Caco-2 (cell line): ENCODE measurements at regions not wholly inside any gene's neighbourhood (a gene's known extent, or its start where the extent isn't known, plus 50 kb on each side); places are given as distances from the start of the nearest gene placed in this dataset.
"Not testable (repeated sequence)": the region's sequence is repeated elsewhere in the genome, so short reads cannot be mapped to it uniquely, and the experiment has no call there.

ENCODE experiments used
- BruUV-seq: library from RNA; stranded (reverse); fragments of 400-500 nt; replicated peaks from 2 replicates; lab custom pipeline; 2021; lab: Mats Ljungman, UMichigan
- CTCF ChIA-PET: fragments of 300-600 bp; sonication (Branson Sonifier 250); formaldehyde crosslinking; loops from one replicate; lab custom pipeline; 2022; ENCODE audit warnings: antibody characterized with exemption; lab: Charles Lee
- POLR2A ChIA-PET: fragments of 300-600 bp; sonication (Branson Sonifier 250); formaldehyde crosslinking; loops from one replicate; lab custom pipeline; 2022; ENCODE audit warnings: antibody characterized with exemption; lab: Charles Lee
- DNase-seq, 2 experiments: peaks; one replicate each; pipeline versions ENCODE4 v3.0.0 to v3.0.0-alpha.2; 2020 to 2022
- H3K27me3 ChIP-seq: replicated peaks from 2 replicates; pipeline ENCODE4 v1.6.0; 2011; ENCODE audit warnings: low read length; ENCODE audit not compliant: control insufficient read depth, insufficient read depth
- H3K36me3 ChIP-seq: 2 replicates; pipeline ENCODE4 v1.5.1; 2011; ENCODE audit warnings: low read length; ENCODE audit not compliant: control insufficient read depth, insufficient read depth
- H3K4me1 ChIP-seq: fragments of 250-450 bp; sonication (Bioruptor Pico); 2 replicates; pipeline ENCODE4 v1.5.1; 2020; ENCODE audit warnings: mild to moderate bottlenecking
- H3K4me3 ChIP-seq: 2 replicates; pipeline ENCODE4 v1.5.1; 2011; ENCODE audit warnings: low read depth, mild to moderate bottlenecking, control low read depth, low read length
- H3K9me3 ChIP-seq: fragments of 250-450 bp; sonication (Bioruptor Pico); 2 replicates; pipeline ENCODE4 v1.5.1; 2020; ENCODE audit warnings: mild to moderate bottlenecking, moderate library complexity
- H3K27ac Mint-ChIP-seq: one replicate; pipeline ENCODE4 v1.8.0; 2022; ENCODE audit warnings: mixed read lengths; ENCODE audit not compliant: unreplicated experiment
- H3K27me3 Mint-ChIP-seq: one replicate; pipeline ENCODE4 v1.8.0; 2022; ENCODE audit warnings: mixed read lengths; ENCODE audit not compliant: insufficient read depth, unreplicated experiment
- H3K36me3 Mint-ChIP-seq: one replicate; pipeline ENCODE4 v1.8.0; 2022; ENCODE audit warnings: mild to moderate bottlenecking, mixed read lengths; ENCODE audit not compliant: insufficient read depth, unreplicated experiment
- H3K4me1 Mint-ChIP-seq: one replicate; pipeline ENCODE4 v1.8.0; 2022; ENCODE audit warnings: low read depth, mixed read lengths; ENCODE audit not compliant: unreplicated experiment
- H3K4me3 Mint-ChIP-seq: one replicate; pipeline ENCODE4 v1.8.0; 2022; ENCODE audit warnings: mild to moderate bottlenecking, moderate library complexity, mixed read lengths; ENCODE audit not compliant: unreplicated experiment
- H3K9me3 Mint-ChIP-seq: one replicate; pipeline ENCODE4 v1.8.0; 2022; ENCODE audit warnings: mixed read lengths; ENCODE audit not compliant: unreplicated experiment
- intact Hi-C: fragments of 100-400 bp; cut with micrococcal nuclease; formaldehyde crosslinking; loops from one replicate; pipeline ENCODE4 v1.10.0; 2022; ENCODE audit not compliant: unreplicated experiment
- TF ChIP-seq, protein P1 (sequence below), 2 experiments: fragments of 200-600 bp in 1 of 2; IDR thresholded peaks; 1 replicate in 1 of 2; 2 replicates in 1 of 2; pipeline versions ENCODE4 v1.5.1 to v1.8.0; 2011 to 2022; ENCODE audit warnings: antibody characterized with exemption in 1 of 2, control low read depth in 1 of 2, inconsistent platforms in 1 of 2, low read depth in 1 of 2, low read length in 1 of 2, mild to moderate bottlenecking in 1 of 2, moderate library complexity in 1 of 2; ENCODE audit not compliant: insufficient read depth in 1 of 2, severe bottlenecking in 1 of 2, unreplicated experiment in 1 of 2

DNA sequence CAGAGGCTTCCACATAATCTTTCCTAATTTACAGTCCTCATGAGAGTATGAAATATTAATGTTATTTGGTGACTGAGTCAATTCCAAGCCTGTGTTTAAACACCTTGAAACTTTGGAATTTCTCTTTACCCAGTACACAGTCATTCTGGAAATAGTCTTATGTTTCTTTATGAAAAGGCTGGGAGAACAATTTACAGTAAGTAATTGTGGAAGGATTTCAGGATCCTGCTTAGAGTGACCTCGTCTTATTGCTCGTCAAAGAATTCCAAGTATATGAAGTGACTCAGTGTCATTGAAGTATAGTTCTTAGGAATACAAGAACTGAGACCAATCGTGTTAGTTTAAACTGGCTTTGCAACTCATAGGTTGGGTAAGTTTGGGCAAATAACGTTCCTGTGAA lies 634.2 kb downstream of the SLC16A7 start:
- H3K27ac Mint-ChIP-seq = no peak overlapping the region
- no peak overlapping the region for H3K4me3 ChIP-seq
- peaks cover 10% of the 10 kb centered on the region for H3K9me3 Mint-ChIP-seq
- no peaks in the 10 kb centered on the region for H3K36me3 ChIP-seq
- DNase-seq = no peak
- intact Hi-C loops = no loop called here
- TF ChIP-seq, protein P1, sequence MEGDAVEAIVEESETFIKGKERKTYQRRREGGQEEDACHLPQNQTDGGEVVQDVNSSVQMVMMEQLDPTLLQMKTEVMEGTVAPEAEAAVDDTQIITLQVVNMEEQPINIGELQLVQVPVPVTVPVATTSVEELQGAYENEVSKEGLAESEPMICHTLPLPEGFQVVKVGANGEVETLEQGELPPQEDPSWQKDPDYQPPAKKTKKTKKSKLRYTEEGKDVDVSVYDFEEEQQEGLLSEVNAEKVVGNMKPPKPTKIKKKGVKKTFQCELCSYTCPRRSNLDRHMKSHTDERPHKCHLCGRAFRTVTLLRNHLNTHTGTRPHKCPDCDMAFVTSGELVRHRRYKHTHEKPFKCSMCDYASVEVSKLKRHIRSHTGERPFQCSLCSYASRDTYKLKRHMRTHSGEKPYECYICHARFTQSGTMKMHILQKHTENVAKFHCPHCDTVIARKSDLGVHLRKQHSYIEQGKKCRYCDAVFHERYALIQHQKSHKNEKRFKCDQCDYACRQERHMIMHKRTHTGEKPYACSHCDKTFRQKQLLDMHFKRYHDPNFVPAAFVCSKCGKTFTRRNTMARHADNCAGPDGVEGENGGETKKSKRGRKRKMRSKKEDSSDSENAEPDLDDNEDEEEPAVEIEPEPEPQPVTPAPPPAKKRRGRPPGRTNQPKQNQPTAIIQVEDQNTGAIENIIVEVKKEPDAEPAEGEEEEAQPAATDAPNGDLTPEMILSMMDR (IDR thresholded peaks at IDR 0.05; ENCODE audit: insufficient read depth in 1 of 2, low read depth in 1 of 2, low read length in 1 of 2, severe bottlenecking in 1 of 2, unreplicated experiment in 1 of 2) = no peak
- CTCF ChIA-PET = no interaction called here
- H3K4me1 ChIP-seq = peaks cover 3% of the 10 kb centered on the region; the same call in 1 of the 2 replicates
- H3K4me3 Mint-ChIP-seq = no peak overlapping the region
- no TSS peak for BruUV-seq
- H3K9me3 ChIP-seq = no peaks in the 10 kb centered on the region
- H3K4me1 Mint-ChIP-seq = peaks cover 7% of the 10 kb centered on the region
- no peaks in the 10 kb centered on the region for H3K27me3 ChIP-seq
- POLR2A ChIA-PET = no interaction called here
- no peaks in the 10 kb centered on the region for H3K36me3 Mint-ChIP-seq
- H3K27me3 Mint-ChIP-seq = no peaks in the 10 kb centered on the region

DNA sequence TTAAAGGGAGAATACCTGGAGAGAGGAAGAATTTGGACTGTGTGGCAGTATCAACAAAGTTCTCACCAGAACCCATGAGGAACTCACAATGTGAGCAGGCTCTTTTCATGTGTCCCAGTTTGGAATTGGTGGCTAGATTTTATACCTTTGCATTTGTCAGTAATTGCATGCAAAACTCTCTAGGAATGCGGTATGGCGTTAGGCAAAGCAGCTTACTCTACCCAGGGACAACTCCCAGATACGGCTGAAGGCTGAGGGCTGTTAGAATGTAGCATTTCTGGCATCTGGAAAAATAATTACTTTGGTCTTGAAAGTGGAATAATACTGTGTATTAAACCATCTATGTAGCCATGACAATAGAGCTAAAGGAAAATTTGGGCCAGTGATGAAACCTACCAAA lies 635.5 kb downstream of the SLC16A7 start:
- no peaks in the 10 kb centered on the region for H3K36me3 ChIP-seq
- BruUV-seq = no TSS peak
- no peaks in the 10 kb centered on the region for H3K36me3 Mint-ChIP-seq
- no peaks in the 10 kb centered on the region for H3K9me3 ChIP-seq
- no peak overlapping the region for H3K4me3 ChIP-seq
- intact Hi-C loops = no loop called here
- CTCF ChIA-PET = no interaction called here
- H3K4me3 Mint-ChIP-seq = no peak overlapping the region
- TF ChIP-seq, protein P1 (IDR thresholded peaks at IDR 0.05; ENCODE audit: insufficient read depth in 1 of 2, low read depth in 1 of 2, low read length in 1 of 2, severe bottlenecking in 1 of 2, unreplicated experiment in 1 of 2) = no peak
- H3K9me3 Mint-ChIP-seq = peaks cover 5% of the 10 kb centered on the region
- POLR2A ChIA-PET = no interaction called here
- DNase-seq = no peak
- no peak overlapping the region for H3K27ac Mint-ChIP-seq
- peaks cover 2% of the 10 kb centered on the region for H3K4me1 Mint-ChIP-seq
- H3K27me3 ChIP-seq = no peaks in the 10 kb centered on the region
- peaks cover under 1% of the 10 kb centered on the region; the same call in 1 of the 2 replicates for H3K4me1 ChIP-seq
- no peaks in the 10 kb centered on the region for H3K27me3 Mint-ChIP-seq

DNA sequence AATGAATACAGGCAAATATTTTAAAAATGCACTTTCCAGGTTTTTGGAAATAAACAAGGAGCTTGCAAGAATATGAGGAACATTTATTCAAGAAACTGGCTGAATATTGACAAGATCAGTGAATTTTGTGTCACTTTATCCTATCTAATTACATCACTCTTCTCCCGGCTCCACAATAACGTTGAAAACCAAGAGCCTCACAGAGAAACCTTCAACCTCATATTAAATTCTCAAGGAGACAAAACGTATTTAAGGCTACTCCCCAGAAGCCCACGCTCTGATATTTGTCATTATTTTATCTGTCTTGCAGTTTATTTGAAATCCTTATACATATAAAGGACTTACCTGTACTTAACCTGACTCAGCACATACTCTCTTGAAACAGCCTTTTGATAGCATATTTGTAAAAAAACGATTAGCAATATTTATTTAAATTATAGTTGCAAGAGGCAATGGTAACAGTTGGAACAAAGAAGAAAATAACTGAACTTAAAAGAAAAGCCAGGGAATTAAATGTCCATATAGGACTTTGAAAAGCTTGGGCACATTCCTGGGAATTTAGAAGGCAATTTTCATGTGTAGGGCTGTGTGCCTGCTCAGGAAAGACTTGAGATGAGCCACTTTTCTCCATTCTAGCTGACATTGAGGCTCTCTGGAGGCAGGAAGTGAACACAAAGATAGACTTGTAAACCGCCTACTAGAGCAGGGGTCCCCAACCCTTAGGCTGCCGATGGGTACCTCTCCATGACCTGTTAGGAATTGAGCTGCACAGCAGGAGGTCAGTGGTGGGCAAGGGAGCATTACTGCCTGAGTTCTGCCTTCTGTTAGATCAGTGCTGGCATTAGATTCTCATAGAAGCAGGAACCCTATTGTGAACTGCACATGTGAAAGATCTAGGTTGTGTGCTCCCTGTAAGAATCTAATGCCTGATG lies 636.4 kb downstream of the SLC16A7 start:
- ChIA-PET CTCF (no interaction called here), POLR2A (no interaction called here)
- Mint-ChIP-seq H3K4me3 (no peak overlapping the region), H3K27me3 (no peaks in the 10 kb centered on the region), H3K9me3 (no peaks in the 10 kb centered on the region), H3K27ac (no peak overlapping the region), H3K36me3 (no peaks in the 10 kb centered on the region), H3K4me1 (no peaks in the 10 kb centered on the region)
- intact Hi-C loops = no loop called here
- Histone ChIP-seq H3K4me3 (no peak overlapping the region), H3K27me3 (no peaks in the 10 kb centered on the region), H3K9me3 (no peaks in the 10 kb centered on the region), H3K4me1 (no peaks in the 10 kb centered on the region), H3K36me3 (no peaks in the 10 kb centered on the region)
- DNase-seq = no peak
- TF ChIP-seq, protein P1 (IDR thresholded peaks at IDR 0.05; ENCODE audit: insufficient read depth in 1 of 2, low read depth in 1 of 2, low read length in 1 of 2, severe bottlenecking in 1 of 2, unreplicated experiment in 1 of 2) = no peak
- BruUV-seq = no TSS peak

DNA sequence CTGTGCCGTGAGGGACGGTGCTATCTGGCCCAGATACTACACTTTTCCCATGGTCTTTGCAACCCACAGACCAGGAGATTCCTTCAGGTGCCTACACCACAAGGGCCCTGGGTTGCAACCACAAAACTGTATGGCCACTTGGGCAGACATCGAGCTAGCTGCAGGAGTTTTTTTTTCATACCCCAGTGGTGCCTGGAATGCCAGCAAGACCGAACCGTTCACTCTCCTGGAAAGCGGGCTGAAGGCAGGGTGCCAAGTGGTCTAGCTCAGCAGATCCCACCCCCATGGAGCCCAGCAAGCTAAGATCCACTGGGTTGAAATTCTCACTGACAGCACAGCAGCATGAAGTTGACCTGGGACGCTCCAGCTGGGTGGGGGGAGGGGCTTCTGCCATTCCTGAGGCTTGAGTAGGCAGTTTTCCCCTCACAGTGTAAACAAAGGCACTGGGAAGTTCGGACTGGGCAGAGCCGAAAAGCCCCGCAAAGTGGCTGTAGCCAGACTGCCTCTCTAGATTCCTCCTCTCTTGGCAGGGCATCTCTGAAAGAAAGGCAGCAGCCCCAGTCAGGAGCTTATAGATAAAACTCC lies 638.9 kb downstream of the SLC16A7 start:
- POLR2A ChIA-PET, H3K4me1 ChIP-seq, H3K27ac Mint-ChIP-seq, H3K9me3 Mint-ChIP-seq, intact Hi-C loops, H3K36me3 ChIP-seq, H3K4me1 Mint-ChIP-seq, H3K4me3 ChIP-seq, BruUV-seq, DNase-seq, CTCF ChIA-PET, H3K27me3 ChIP-seq, H3K4me3 Mint-ChIP-seq, H3K27me3 Mint-ChIP-seq, H3K9me3 ChIP-seq, H3K36me3 Mint-ChIP-seq: not testable (repeated sequence)
